ENCODE measurements at regions not wholly inside any gene's neighbourhood (a gene's known extent, or its start where the extent isn't known, plus 50 kb on each side); places are given as distances from the start of the nearest gene placed in this dataset.

DNA sequence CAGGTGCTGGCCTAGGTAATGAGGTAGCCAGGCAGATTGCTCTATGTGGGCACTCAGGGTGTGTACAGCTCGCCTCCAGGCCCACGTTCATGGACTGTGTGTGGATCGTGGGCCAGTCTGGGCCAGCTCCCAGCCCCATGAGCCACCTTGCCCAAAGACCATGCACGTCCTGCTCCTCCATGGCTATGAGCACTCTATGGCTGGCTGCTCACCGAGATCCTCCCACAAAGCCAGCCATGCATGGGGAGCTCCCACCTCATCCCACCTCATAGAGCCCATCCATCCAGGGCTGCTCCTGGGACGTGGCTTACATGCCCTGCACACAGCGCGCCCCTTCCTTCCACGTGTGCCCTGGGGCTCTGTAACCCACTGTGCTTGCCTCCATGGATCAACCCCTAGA, 262.5 kb upstream of the IRX1 start:
- in situ Hi-C loops (cut with MboI): no loop called here
- BruUV-seq (replicated peaks): no TSS peak
- Histone ChIP-seq H3K4me1 (replicated peaks in 1 of 2; ENCODE audit: control insufficient read depth in 2 of 2, insufficient read depth in 2 of 2, low read length in 2 of 2) (no peaks in the 10 kb centered on the region), H4K20me1 (replicated peaks; ENCODE audit: control insufficient read depth, insufficient read depth, low read length) (no peaks in the 10 kb centered on the region; the same call in 1 of the 2 replicates), H3K4me3 (no peak overlapping the region), H2AFZ (ENCODE audit: low read depth, low read length) (no peak overlapping the region), H3K9me1 (ENCODE audit: control insufficient read depth, insufficient read depth, low read length) (no peaks in the 10 kb centered on the region), H3K79me2 (ENCODE audit: control insufficient read depth, insufficient read depth, low read length) (no peaks in the 10 kb centered on the region), H3K9ac (ENCODE audit: insufficient read depth in 1 of 2, low read depth in 2 of 2, low read length in 2 of 2) (no peak overlapping the region), H3K4me2 (ENCODE audit: insufficient read depth, low read length) (no peak overlapping the region), H3K27me3 (ENCODE audit: control insufficient read depth in 2 of 2, insufficient read depth in 2 of 2, low read length in 2 of 2) (peaks cover 3 to 29% of the 10 kb centered on the region in 2 experiments; a peak in 3 of 5 replicates), H3K36me3 (ENCODE audit: control insufficient read depth, insufficient read depth, low read length) (no peaks in the 10 kb centered on the region), H3K27ac (ENCODE audit: extremely low read depth, low read depth, low read length) (no peak overlapping the region), H3K9me3 (replicated peaks; ENCODE audit: control insufficient read depth, insufficient read depth, low read depth, low read length) (no peaks in the 10 kb centered on the region)
- ATAC-seq (no peak), FAIRE-seq (no peak), DNase-seq (ENCODE audit: extremely low read depth in 1 of 4, low spot score in 3 of 4) (no peak)
- CTCF ChIA-PET (ENCODE audit: low intra/inter-chr PET ratio): no interaction called here
- POLR2A ChIA-PET: no interaction called here
- intact Hi-C loops (cut with micrococcal nuclease): no loop called here
- WGBS (ENCODE audit: insufficient coverage, low coverage, missing lambda C conversion rate): 0% methylated on average over 7 of the region's 9 CpGs
- no peak for TF ChIP-seq ZFP30 (CRISPR knock-in tag; IDR thresholded peaks at IDR 0.05; ENCODE audit: borderline replicate concordance)
- no peak for TF ChIP-seq ZNF699 (CRISPR knock-in tag; IDR thresholded peaks at IDR 0.05; ENCODE audit: insufficient replicate concordance)
- TF ChIP-seq, protein P1, sequence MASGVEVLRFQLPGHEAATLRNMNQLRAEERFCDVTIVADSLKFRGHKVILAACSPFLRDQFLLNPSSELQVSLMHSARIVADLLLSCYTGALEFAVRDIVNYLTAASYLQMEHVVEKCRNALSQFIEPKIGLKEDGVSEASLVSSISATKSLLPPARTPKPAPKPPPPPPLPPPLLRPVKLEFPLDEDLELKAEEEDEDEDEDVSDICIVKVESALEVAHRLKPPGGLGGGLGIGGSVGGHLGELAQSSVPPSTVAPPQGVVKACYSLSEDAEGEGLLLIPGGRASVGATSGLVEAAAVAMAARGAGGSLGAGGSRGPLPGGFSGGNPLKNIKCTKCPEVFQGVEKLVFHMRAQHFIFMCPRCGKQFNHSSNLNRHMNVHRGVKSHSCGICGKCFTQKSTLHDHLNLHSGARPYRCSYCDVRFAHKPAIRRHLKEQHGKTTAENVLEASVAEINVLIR (CRISPR knock-in tag; IDR thresholded peaks at IDR 0.05): no peak
- no peak for TF ChIP-seq SRSF9 (IDR thresholded peaks at IDR 0.05; ENCODE audit: borderline replicate concordance, low read depth, low read length)
- no peak for TF ChIP-seq DIDO1 (tag; IDR thresholded peaks at IDR 0.05; ENCODE audit: low read depth)
- no peak for TF ChIP-seq RHOXF2B (CRISPR knock-in tag; conservative IDR thresholded peaks at IDR 0.05)
- no peak for TF ChIP-seq ZNF75A (CRISPR knock-in tag; IDR thresholded peaks at IDR 0.05)
- TF ChIP-seq RFX5 (IDR thresholded peaks at IDR 0.05; ENCODE audit: low read depth, low read length): no peak
- TF ChIP-seq ERF (CRISPR knock-in tag; IDR thresholded peaks at IDR 0.05): no peak
- TF ChIP-seq LCOR (CRISPR knock-in tag; IDR thresholded peaks at IDR 0.05): no peak
- TF ChIP-seq ZNF354B (CRISPR knock-in tag; IDR thresholded peaks at IDR 0.05): no peak
- no peak for TF ChIP-seq ZNF133 (CRISPR knock-in tag; IDR thresholded peaks at IDR 0.05)
- TF ChIP-seq FUS (optimal IDR thresholded peaks at IDR 0.05; ENCODE audit: low read depth, low read length): no peak
- TF ChIP-seq, protein P2, sequence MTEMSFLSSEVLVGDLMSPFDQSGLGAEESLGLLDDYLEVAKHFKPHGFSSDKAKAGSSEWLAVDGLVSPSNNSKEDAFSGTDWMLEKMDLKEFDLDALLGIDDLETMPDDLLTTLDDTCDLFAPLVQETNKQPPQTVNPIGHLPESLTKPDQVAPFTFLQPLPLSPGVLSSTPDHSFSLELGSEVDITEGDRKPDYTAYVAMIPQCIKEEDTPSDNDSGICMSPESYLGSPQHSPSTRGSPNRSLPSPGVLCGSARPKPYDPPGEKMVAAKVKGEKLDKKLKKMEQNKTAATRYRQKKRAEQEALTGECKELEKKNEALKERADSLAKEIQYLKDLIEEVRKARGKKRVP (CRISPR knock-in tag; IDR thresholded peaks at IDR 0.05): no peak
- TF ChIP-seq MED1 (CRISPR knock-in tag; IDR thresholded peaks at IDR 0.05; ENCODE audit: borderline replicate concordance): no peak
- no peak for TF ChIP-seq XRCC5 (IDR thresholded peaks at IDR 0.05; ENCODE audit: low read depth, low read length)
- no peak for TF ChIP-seq FOXA3 (CRISPR knock-in tag; conservative IDR thresholded peaks at IDR 0.05 in 1 of 2, IDR thresholded peaks at IDR 0.05 in 1 of 2)
